HL-60 (cell line): ENCODE measurements at regions not wholly inside any gene's neighbourhood (a gene's known extent, or its start where the extent isn't known, plus 50 kb on each side); places are given as distances from the start of the nearest gene placed in this dataset.

ENCODE experiments used
- DNase-seq, 2 experiments: peaks; one replicate each; pipeline ENCODE4 v3.0.0-alpha.2; 2010 to 2020; ENCODE audit warnings: low read depth in 1 of 2, low spot score in 1 of 2
- H3K27ac ChIP-seq: fragments of 250-450 bp; sonication (Bioruptor Pico); replicated peaks from 2 replicates; pipeline ENCODE4 v1.5.1; 2020; ENCODE audit warnings: mild to moderate bottlenecking, moderate library complexity
- H3K27me3 ChIP-seq: fragments of 250-450 bp; sonication (Bioruptor Pico); 2 replicates; pipeline ENCODE4 v1.5.1; 2021; ENCODE audit warnings: mild to moderate bottlenecking, moderate library complexity; ENCODE audit not compliant: insufficient read depth, poor library complexity, severe bottlenecking
- H3K4me3 ChIP-seq: replicated peaks from 2 replicates; pipeline ENCODE4 v1.5.1; 2011; ENCODE audit warnings: mild to moderate bottlenecking, control low read depth, low read length; ENCODE audit not compliant: insufficient read depth
- CTCF ChIP-seq: IDR thresholded peaks from one replicate; pipeline ENCODE4 v1.5.1; 2011; ENCODE audit warnings: low read length, control low read depth, inconsistent platforms; ENCODE audit not compliant: insufficient read depth
- GABPA ChIP-seq: IDR thresholded peaks from 2 replicates; pipeline ENCODE4 v1.6.1; 2012; ENCODE audit warnings: low read depth
- POLR2AphosphoS5 ChIP-seq: IDR thresholded peaks from 2 replicates; pipeline ENCODE4 v1.6.1; 2012; ENCODE audit warnings: low read depth
- REST ChIP-seq: IDR thresholded peaks from 2 replicates; pipeline ENCODE4 v1.6.1; 2012; ENCODE audit warnings: low read depth; ENCODE audit not compliant: insufficient replicate concordance
- SPI1 ChIP-seq: IDR thresholded peaks from 2 replicates; pipeline ENCODE4 v1.6.1; 2012; ENCODE audit warnings: low read depth, mild to moderate bottlenecking, borderline replicate concordance

- Histone ChIP-seq H3K27ac (no peak overlapping the region), H3K27me3 (no peaks in the 10 kb centered on the region), H3K4me3 (no peak overlapping the region)
- no peak for DNase-seq
- no peak for TF ChIP-seq POLR2AphosphoS5
- TF ChIP-seq SPI1 = no peak
- no peak for TF ChIP-seq GABPA
- no peak for TF ChIP-seq REST
- TF ChIP-seq CTCF = no peak
Measured at GRCh38 chr3:20537234-20537633, 351.2 kb upstream of the SGO1 start.

- Histone ChIP-seq H3K4me3 (no peak overlapping the region), H3K27ac (no peak overlapping the region), H3K27me3 (no peaks in the 10 kb centered on the region)
- DNase-seq = no peak
- TF ChIP-seq POLR2AphosphoS5 (no peak), REST (no peak), SPI1 (no peak), CTCF (no peak), GABPA (no peak)
Measured at GRCh38 chr3:20529911-20530310, 343.9 kb upstream of the SGO1 start.

- TF ChIP-seq REST (no peak), CTCF (no peak), GABPA (no peak), SPI1 (no peak), POLR2AphosphoS5 (no peak)
- Histone ChIP-seq H3K27me3 (no peaks in the 10 kb centered on the region), H3K27ac (no peak overlapping the region), H3K4me3 (no peak overlapping the region)
- no peak for DNase-seq
Measured at GRCh38 chr3:20528180-20528770, 342.3 kb upstream of the SGO1 start.
